ENCODE measurements at regions not wholly inside any gene's neighbourhood (a gene's known extent, or its start where the extent isn't known, plus 50 kb on each side); places are given as distances from the start of the nearest gene placed in this dataset.

- TF ChIP-seq CTCF (IDR thresholded peaks at IDR 0.05) = no peak
- no peak for TF ChIP-seq ZFX (IDR thresholded peaks at IDR 0.05; ENCODE audit: borderline replicate concordance)
Measured at GRCh38 chr2:208854717-208855116, 448.1 kb downstream of the PTH2R start.

Measured in 22Rv1 (cell line).